SH-SY5Y (cell line): ENCODE measurements at regions not wholly inside any gene's neighbourhood (a gene's known extent, or its start where the extent isn't known, plus 50 kb on each side); places are given as distances from the start of the nearest gene placed in this dataset.

Source experiments
- GATA2 ChIP-seq: IDR thresholded peaks from 2 replicates; pipeline ENCODE4 v1.6.1; 2011; ENCODE audit warnings: mild to moderate bottlenecking, low read depth, low read length
- GATA3 ChIP-seq: IDR thresholded peaks from 2 replicates; pipeline ENCODE4 v1.6.1; 2011; ENCODE audit warnings: low read depth, mild to moderate bottlenecking, low read length, moderate library complexity

DNA sequence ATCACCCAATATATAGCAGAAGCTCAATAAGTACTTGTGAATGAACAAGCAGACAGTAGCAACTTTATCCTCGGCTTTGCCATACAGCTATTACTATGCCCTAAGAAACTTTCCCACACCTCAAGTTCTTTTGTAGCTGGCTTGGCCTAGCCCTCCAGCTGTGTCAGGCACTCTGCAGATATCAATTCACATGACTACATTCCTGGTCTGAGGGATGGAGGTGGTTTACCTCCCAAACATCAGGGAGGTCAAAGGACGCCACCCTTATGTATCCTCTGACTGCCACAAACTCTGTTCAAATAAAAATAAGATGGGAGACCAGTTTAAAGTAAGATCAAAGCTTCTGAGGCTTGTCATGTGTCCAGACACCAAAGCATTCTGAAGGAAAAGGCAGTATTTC, 416.3 kb downstream of the PIK3R1 start:
- TF ChIP-seq GATA2 (no peak), GATA3 (no peak)
